Middle frontal gyrus (tissue), 1 donor: ENCODE measurements at regions not wholly inside any gene's neighbourhood (a gene's known extent, or its start where the extent isn't known, plus 50 kb on each side); places are given as distances from the start of the nearest gene placed in this dataset.
"Not testable (repeated sequence)": the region's sequence is repeated elsewhere in the genome, so short reads cannot be mapped to it uniquely, and the experiment has no call there.

Source experiments
- DNase-seq: peaks from one replicate; pipeline ENCODE4 v3.0.0-alpha.2; 2015; ENCODE audit warnings: low spot score; ENCODE audit errors: extremely low spot score

DNA sequence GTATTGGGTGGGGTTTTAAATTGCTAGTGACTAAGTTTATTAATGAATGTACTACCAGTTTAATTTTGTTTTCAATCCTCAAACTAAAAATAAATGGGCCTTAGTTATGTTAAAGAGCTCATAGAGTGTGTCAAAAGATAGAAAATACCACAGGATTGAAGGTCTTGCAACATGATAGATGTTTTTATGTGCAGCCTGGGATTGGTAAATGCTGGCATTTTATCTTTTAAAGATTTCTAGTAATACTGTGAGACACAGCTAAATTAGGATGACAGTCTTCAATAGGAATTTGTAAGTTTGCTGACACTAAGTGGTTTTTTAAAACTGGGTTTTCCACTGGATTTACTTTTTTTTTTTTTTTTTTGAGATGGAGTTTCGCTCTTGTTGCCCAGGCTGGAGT, 122.3 kb downstream of the HAUS1 start:
- no peak for DNase-seq

DNA sequence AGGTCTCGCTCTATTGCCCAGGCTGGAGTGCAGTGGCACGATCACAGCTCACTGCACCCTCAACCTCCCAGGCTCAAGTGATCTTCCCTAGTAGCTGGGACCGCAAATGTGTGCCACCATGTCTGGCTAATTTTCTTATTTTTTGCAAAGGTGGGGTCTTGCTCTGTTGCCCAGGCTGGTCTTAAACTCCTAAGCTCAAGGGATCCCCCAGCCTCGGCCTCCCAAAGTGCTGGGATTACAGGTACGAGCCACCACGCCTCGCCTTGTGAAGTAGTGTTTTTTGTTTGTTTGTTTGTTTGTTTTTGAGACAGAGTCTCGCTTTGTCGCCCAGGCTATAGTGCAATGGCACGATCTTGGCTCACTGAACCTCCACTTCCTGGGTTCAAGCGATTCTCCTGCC, 125.5 kb downstream of the HAUS1 start:
- not testable (repeated sequence) for DNase-seq

DNA sequence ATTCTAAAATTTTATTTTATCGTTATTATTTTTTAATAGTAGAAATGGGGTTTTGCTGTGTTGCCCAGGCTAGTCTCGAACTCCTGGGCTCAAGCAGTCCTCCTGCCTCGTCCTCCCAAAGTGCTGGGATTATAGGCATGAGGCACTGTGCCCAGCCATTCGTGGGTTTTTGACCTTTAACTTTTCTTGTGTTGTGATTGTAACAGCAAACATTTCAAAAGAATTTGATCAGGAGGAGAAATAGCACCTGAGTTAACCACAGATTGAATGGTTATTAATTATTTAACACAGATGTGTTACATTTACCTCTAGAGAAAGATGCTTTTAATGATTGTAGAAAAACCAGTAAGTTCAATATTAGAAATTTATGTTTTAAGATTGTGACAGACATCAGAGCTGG, 132.0 kb downstream of the HAUS1 start:
- DNase-seq: no peak

DNA sequence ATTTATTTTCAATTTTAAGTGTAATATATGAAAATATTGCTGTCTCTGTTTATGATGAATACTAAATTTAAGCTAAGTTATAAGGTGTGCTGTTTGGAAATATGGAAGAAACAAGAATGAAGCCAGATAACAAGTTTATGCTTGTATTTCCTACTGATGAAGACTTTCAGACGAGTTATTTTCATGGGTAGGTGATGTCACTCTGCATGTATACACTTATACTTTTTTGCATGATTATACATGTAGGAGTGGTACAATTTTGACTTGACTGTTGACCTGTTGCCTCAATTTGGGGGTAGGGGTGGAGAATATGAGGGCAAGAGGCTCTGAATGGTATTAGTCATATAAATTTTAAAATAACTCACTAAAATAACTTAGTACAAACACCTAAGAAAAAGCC, 133.7 kb downstream of the HAUS1 start:
- no peak for DNase-seq

DNA sequence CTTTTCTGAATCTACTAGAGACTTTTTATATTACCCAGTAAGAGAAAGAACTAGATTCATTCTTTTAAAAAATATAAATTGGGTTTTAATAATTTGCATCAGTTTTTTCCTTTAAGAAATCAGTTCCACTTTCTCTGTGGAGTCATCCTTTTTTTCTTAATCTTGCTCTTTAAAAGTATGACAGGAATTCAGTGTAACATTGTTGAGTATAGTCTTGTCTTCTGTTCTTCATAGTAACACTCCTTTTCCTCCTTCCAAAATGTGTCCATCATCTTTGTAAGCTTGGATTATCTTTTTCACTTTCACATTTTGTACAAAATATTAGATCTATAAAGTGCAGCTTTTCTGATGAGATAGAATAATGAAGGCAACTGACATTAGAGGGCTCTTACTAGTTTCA, 135.4 kb downstream of the HAUS1 start:
- DNase-seq: no peak

DNA sequence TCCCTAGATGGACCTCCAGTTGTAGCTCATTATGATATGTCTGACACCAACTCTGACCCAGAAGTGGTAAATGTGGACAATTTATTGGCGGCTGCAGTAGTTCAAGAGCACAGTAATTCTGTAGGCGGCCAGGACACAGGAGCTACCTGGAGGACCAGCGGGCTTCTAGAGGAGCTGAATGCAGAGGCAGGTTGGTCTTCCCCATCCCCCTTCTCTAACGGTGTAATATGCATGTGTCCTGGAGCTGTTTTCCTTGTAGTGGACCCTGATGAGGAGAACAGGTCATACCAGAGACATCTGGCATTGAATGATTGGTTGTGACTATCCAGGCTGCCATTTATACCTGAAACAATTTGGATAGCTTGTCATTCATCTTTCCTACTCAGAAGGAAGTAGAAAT, 135.8 kb downstream of the HAUS1 start:
- no peak for DNase-seq

DNA sequence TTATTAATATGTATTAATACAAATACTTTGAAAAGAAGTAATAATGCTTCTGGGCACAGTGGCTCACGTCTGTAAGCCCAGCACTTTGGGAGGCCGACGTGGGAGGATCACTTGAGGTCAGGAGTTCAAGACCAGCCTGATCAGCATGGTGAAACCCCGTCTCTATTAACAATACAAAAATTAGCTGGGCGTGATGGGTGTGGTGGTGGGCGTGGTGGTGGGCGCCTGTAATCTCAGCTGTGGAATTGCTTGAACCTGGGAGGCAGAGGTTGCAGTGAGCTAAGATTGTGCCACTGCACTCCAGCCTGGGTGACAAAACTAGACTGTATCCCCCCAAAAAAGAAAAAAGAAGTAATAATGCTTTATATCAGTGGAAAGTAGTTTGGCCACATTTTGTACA, 137.2 kb downstream of the HAUS1 start:
- DNase-seq: not testable (repeated sequence)

DNA sequence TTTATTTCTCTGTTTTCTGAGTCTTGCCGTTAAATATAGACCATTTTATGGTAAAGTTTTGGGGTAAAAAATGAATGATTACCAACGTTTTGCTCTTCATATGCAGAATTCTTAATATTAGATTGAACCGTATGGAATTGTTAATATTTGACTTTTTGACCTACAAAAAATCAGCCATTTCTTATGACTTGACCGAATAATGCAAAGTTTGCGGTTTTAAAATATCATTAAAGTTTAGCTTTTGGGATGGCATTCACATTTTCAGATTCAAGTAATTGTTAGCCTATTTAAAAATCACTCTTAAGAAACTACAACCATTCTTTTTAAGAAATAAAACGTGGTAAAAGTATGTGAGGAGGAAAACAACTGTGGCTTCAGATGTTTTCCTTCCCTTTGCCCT, 138.0 kb downstream of the HAUS1 start:
- no peak for DNase-seq

DNA sequence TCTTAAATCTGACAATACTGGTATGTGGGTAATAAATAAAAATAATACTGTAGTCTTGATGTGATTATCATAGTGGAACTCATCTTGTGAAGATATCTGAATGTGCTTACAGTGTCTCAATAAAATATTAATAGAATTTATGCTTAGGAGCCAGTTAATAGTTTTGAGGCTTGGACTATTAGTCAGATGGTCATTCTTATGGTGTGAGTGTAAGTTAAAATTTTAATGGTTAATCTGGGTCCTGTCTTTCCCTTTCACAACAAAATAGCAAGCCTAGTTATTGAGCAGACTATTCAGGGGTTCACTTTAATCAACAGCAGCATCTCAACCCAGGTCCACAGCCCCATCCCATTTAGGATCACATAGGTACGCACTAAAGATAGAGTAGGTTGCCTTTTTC, 138.9 kb downstream of the HAUS1 start:
- DNase-seq: no peak

DNA sequence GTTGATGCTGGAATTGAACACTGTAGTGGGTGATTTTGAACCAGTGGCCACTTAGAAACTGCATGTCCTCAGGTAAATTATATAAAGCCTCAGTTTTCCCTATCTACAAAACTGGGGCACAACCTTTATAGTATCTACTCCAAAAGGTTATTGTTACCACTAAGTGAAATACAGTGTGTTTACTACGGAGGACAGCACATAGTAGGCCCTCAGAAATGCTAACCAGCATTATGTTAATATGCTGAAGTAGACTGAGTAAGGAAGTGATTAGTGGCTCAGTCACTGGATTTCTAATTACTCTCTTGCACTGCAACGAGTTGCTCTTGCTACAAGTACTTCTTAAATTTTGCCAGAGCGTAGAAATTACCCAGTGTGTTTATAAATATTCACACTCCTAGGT, 139.5 kb downstream of the HAUS1 start:
- DNase-seq: no peak

DNA sequence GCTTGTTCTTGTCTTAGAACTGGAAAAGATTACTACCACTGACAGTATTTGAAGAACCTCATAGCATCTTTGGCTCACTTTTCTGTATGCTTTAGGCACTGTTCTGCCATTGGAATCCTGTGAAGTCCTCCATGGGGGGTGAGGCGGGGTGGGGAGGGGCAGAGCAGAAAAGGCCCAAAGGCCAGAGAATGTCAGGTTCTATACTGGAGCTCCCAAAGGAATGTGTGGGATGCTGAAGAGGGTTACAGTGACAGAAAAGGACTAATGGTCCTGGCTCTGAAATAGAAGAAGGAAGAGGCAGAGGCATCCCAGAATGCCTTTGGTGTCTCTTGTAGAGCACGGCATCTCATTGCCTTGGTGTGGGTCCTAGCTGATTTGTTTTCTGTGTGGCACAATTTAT, 141.9 kb downstream of the HAUS1 start:
- DNase-seq: no peak

DNA sequence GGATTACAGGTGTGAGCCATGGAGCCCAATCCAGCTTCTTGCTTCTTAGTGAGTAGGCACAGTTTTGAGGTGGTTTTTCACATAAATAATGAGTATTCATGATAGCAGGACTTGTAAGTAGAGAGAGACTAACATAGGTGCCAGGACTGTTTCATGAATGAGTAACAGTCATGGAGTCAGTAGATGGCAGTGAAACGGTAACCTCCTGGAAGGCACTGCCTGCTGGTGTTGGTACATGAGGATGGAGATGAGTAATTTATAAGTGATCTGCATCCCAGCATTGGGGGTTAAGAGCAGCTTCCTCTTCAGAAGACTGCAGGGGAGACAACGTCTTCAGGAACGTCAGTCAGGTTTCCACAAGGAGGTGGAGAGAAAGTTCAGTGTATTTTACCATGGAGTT, 143.8 kb downstream of the HAUS1 start:
- DNase-seq: no peak

DNA sequence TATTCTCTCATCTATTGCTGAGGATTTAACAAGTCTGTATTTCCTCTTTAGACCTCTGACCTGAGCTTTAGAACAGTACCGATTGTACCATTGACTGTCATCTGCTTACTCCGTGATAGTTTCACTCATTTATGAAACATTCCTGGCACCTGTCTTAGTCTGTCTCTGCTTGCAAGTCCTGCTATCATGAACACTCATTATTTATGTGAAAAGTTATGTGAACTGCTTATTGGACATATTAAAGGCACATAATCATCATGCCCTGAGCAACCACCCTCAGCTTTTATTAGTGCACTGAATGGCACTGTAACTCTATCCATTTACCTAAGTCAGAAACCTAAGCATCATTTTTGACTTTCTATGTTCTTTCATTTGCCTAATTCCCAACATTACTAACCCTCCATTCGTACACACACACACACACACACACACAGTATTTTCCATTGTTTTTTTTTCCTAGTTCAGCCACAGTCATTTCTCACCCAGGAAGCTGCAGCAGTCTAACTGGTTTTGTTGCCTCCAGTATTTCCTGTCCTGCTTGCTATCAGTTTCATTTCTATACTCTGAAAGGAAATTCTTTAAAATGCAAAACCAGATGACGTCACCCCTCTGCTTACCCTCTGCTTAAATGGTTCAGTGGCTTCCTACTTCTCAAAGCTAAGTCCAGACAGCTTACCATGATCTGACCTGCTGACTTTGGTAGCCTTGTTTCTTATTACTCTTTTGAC, 146.1 kb downstream of the HAUS1 start:
- DNase-seq: no peak

DNA sequence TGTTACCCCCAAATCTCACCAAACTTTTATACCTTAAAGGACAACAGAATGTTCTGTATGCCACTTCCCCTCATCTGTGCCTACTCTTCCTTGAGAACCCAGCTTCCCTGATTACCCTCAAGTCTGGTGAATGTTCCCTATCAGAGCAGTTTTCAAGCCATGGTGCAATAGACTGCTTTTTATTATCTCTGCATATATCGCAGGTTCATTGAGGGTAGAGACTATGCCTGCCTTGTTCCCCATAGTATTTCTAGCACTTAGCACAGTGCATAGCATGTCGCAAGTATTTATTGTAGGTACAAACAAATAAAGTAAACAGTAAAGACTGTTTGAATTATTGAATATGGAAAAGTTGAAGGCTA, 146.6 kb downstream of the HAUS1 start:
- no peak for DNase-seq

DNA sequence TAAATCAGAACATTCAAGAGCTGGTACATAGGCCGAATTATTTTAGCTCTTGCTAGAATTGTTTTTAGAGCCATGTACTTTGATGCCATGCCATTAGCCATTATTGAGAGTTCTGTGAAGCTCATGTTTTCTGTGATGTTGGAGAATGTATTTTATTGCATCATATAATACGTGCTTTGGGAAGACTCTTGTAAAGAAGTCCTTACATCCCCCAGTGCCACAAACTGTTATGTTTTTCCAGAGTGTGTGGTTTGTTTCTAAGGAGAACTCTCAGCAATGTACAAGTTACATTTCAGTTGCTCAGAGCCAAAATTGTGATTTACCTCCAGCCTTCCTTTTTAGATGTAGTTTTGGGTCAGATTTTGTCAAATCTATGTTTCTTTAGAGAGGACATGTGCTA, 148.6 kb downstream of the HAUS1 start:
- no peak for DNase-seq

DNA sequence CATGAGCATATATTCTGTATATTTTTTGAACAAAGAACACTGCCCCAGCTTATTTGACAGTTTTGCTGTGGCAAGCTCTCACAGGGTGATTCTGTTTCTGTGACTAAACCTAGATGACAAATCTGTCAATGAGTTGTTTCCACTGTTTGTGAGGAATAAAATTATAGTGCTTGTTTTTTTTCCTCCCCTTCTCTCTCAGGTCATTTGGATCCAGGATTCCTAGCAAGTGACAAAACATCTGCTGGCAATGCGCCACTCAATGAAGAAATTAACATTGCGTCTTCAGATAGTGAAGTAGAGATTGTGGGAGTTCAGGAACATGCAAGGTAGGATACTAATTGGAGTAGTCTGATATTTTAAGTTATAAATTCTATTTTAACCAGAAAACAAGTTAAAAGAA, 149.3 kb downstream of the HAUS1 start:
- no peak for DNase-seq

DNA sequence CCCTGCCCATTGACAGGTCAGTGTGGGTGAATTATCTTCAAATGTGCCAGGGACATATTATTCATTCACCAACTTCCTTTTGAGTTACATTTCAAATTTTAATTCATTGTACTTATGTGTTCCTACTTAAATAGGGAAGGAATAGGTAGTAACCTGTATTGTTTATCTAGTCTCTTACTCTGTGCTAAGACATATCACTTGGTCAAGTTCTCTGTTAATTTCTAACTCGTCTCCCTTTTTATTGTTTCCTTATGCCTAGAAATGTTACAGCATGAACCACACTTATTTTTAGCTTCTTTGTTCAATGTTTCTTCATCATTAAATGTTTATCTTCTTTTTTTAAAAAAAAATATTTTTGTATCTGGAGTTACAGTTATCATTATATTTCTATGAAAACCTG, 151.9 kb downstream of the HAUS1 start:
- no peak for DNase-seq

DNA sequence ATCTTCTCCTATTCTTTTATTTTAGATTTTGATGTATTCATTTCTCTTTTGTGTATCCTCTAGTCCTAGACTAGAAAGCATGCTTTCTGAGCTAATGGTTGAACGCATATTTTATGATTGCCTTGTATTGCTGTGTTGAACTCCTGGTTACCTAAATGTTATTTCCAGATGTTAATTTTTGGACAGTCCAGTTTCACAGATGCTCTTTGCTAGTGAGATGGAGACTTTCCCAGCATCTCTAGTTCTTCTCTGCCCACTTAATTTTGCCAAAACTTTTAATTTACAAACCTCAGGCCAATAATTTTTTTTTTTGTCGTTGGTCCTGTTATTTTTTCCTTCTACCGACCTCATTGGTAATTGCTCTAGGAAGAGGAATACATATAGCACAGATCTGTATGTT, 153.2 kb downstream of the HAUS1 start:
- no peak for DNase-seq

DNA sequence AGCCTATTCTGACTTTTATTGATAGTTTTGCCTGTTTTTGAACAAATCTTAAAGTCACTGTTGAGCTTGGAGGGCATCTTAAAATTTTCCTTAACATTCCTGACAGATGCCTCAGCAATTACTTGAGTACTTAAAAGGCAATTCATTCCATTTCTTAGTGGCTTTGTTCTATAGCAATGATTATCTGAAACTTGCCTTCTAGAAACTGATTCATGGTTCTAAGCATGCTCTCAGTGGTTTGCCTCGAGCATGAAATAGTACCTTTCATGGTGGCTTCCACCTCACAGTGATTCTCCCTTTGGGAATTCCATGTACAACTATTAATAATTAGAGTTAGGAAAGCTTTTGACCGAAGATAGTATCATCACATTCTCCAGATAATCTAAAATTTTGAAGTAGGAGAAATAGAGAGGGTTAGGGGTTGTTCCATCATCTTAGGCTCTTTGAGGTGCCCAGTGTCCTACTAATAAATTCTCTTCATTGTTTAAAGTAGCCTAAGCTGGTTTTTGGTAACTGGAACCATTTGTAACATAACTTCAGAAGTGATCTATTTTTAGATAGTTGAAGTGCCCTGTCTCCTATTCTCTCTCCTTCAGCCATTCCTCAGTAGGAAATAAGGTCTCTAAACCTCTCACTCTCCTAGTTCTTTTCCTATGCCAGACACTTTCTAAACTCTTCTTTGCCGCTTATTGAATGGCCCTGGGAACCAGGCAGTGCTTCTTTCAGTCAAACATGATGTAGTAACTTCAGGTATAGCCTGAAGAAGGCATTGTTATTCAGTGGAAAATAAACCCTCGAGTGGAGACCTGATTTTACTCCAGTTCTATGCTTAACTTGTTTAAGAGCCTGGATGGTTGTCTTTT, 156.1 kb downstream of the HAUS1 start:
- no peak for DNase-seq

DNA sequence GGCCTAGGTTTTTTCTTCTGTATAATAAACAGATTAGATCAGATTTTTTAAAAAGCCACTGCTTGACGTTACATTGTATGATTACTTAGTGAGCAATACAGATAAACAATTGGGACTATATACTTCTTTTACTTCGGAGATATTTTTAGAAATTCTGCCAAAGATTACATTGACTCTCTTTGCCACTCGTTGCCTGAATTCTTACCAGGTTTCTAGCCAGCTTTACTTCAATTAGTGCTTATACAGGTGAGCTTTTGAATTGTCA, 156.6 kb downstream of the HAUS1 start:
- no peak for DNase-seq

DNA sequence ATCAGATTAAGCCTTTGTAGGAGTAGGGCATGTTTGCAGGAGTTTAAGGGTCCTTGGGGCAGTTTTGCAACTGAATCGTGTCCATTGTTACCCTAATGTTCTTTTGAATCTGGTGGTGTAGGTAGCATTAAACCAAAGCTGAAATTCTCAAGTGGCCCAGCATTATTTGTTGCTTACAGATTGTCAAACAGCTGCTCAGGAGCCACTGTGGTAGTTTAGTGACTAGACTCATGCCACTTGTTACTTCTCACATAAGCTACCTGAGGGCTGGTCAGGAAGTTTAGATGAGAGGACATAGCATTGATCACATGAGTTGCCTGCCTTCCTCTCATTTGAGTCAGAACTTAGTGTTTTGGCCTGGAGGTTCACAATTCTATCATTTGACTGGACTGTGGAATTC, 157.6 kb downstream of the HAUS1 start:
- DNase-seq: no peak

DNA sequence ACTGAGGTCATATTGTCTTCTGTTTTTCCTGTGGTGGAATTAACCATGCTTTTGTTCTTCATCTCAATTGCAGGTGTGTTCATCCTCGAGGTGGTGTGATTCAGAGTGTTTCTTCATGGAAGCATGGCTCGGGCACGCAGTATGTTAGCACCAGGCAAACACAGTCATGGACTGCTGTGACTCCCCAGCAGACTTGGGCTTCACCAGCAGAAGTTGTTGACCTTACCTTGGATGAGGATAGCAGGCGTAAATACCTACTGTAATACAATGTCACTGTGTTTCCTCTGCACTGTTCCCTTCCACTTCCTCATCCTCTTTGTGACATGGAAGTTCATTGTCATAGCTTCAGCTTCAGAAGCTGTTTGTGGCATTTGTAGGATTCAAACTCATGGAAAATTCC, 158.7 kb downstream of the HAUS1 start:
- no peak for DNase-seq

DNA sequence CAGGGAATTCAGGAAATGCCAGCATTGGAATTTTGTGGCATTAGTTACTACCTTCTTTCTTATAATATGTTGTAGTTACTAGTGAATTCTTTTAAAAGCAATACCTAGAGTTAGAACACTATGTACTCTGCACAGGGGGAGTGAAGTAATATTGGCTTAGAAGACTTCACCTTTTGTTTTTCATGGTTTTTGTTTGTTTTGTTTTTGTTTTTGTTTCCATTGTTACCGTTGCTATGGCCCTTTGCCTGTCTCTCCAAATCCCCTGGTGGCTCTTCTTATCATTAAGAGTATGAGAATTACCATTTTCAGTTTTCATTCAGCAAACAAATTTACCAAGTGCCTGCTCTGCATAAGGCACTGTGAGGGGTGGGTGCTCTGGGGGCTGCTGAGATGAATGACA, 160.1 kb downstream of the HAUS1 start:
- DNase-seq: no peak
